GM21447 (cell line): ENCODE measurements at regions not wholly inside any gene's neighbourhood (a gene's known extent, or its start where the extent isn't known, plus 50 kb on each side); places are given as distances from the start of the nearest gene placed in this dataset.

ENCODE experiments used
- ATAC-seq: cut with Tn5 transposase; IDR thresholded peaks from one replicate; pipeline ENCODE4 v1.9.1; 2021; ENCODE audit not compliant: unreplicated experiment

DNA sequence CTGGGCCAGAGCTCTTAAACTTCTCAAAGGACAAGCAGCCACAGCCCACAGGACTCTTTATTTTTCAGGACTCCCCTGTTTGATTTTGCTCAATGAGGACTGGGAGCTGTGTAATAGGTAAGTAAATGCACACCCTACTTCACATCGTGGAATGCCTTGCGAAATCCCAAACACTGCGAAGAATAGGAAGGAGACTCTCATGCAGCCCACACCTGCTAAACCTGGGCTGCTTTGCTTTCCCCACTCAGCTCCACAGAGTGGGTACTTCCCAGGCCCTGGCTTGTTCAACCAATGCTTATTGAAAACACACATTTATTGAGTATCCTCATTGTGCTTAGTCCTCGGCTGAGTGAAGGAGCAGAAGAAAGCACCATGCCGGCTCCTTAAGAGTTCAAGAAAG, 103.3 kb upstream of the FSTL4 start:
- no peak for ATAC-seq

DNA sequence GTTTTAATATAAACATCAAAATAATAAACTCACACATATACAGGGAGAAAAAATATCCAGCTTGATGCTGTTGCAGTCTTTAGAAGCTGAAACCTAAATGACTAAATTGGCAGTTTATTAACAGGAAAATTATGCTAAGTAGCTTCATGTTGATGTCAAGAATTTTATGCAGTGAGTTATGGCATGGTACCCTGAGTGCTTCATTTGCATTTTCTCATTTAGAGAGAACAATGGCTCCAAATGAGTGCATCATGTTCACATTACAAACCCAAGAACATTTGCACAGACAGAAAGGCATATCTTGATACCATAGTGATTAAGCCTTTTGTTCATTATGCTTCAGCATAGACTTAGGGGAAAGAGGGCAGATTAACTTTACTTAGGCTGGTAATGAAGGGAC, 102.9 kb upstream of the FSTL4 start:
- ATAC-seq: no peak

DNA sequence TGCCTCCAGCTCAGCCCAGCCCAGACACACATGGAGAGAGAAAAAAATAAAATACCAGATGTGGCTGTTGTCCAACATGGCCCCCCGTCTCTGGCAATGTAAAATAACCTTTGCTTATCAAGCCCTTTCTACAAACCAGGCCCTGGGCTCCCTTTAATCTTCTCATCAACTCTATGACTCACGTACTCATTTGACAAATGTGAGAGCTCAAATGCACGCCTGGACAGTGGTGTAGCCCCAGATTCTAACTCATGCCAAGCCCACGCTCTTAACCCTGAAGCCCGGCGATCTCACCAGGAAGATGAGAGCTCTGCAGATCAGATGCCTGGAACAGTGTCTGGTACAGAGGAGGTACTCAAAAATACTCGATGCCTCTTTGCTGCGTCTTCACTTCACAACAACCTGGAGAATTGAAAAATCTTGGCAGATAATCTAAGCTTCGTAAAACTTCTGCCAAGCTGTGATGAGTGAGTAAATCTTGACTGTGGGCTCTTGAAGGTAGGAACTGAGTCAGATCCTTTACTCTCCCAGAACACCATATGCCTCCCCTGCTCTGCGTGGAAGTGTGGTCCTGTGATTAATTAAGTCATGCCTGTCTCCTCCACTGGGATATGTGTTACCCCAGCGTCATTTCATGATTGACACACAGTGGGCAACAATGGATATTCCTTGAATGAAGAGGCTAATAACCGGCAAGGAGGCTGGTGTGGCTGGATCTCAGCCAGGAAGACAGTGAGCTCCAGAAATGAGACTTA, 102.0 kb upstream of the FSTL4 start:
- no peak for ATAC-seq

DNA sequence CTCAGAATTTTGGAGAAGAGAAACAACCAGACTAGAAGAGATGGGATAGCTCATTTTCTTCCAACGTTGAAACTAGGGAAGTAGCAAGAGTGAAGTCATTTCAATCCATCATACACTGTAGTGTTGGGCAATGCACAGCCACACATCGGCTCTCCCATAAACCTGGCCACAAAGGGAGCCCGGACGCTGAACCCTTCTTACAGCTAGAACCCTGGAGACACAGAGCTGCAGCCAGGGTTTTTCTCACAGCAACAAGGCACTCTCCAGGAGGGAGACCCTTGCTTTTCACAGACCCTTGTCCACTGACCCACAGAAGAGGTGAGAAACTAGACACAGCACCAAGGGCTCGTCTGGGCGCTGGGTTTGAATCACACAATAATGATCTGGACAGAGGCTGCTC, 101.4 kb upstream of the FSTL4 start:
- no peak for ATAC-seq

DNA sequence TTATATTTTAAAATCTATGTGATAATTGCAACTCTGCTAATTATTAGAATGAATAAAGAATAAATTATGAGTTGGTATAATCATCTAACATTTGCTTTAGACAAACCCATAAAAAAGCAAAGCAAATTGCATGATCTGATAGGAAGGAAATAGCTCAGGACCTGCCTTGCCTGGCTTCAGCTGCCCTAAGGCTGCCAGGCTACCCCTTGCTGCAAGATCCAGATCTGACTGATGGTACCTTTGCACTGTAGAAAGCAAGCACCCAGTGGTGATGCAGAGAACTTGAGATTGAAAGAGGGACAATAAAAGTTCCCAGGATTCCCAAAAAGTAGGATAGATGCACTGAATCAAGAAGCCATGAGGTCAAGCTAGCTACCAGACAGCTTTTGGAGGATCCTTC, 100.9 kb upstream of the FSTL4 start:
- no peak for ATAC-seq

DNA sequence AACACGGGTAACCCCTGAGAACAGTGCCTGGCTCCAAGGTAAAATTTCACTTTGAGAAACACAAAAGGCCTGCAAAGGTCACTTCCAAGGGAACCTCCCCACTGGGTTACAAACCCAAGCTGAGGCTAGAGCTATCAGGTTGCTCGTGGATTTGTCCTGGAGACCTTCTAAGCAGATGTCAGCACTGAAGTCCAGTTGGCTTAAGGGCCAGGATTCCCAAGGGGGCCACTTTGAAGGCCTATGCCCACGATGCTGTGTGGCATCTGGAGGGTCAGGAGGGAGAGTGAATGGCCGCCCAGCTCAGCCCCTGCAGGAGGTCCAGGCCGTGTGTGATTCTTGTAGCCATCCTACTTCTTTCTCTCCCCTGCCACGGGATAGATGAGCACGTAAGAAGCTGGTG, 100.2 kb upstream of the FSTL4 start:
- no peak for ATAC-seq

DNA sequence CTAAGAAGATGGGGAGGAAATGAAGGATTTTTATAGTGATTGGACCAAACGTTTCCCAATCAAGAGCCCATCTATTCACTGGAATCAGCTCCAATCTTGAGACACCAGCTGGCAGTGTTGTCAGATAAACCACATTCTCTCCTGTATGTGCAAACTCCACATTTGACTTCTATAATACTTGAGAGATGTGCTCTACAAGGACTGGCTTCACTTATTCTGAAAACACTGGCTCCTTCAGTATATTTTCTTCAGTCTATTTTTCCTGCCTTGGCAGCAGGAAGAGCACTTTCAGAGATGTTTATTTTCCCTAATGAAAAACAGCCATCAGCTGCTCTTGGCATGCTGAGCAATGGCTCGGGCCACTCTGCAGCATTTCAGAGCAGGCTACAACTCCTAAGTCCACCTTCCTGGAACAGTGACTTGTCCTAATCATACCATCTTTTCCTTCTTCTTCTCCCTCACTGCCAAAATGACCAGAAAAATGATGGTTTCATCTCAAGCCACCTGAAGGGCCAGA, 96.9 kb upstream of the FSTL4 start:
- ATAC-seq: no peak

DNA sequence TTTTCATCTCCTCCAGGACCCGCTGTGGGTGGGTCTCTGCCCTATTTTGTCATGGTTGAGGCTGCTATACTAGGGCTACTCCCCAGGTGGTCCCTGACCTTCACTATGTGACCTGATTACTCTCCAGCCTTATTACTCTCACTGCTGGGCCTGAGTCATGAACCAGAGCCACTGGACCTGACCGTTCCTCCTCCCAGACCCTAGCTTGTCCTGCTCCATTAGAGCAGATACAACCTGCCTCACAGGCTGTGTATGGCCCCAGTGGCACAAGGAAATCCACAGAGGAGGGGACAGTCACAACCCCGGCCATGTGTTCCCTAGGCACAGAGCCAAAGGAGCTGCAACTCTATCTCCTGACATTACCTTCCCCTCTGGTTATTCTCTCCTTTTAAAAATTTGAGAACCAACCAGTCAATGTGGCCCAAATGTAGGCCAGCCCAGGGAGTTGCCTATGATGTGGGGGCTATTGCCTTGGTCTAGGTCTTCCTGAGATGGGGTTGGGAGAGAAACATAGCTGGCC, 96.0 kb upstream of the FSTL4 start:
- ATAC-seq: no peak

DNA sequence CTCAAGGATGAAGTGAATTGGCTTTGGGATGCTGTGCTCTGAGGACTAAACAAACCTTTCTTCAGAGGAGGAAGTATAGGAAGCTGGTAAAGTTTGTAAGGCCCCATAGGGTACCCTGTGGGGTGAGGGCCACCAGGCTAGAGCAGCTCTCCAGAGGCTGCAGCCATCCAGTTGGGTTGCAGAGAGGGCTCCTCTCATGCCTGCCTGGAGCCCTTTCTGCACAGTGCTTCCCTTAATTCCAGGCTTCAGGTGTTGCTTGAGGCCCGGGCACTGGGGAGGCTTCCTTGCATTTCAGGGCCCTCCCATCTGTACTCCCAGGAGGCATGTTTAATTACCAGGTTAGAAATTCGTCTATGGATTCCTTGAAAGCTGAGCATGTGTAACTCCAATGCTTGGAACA, 95.3 kb upstream of the FSTL4 start:
- no peak for ATAC-seq

DNA sequence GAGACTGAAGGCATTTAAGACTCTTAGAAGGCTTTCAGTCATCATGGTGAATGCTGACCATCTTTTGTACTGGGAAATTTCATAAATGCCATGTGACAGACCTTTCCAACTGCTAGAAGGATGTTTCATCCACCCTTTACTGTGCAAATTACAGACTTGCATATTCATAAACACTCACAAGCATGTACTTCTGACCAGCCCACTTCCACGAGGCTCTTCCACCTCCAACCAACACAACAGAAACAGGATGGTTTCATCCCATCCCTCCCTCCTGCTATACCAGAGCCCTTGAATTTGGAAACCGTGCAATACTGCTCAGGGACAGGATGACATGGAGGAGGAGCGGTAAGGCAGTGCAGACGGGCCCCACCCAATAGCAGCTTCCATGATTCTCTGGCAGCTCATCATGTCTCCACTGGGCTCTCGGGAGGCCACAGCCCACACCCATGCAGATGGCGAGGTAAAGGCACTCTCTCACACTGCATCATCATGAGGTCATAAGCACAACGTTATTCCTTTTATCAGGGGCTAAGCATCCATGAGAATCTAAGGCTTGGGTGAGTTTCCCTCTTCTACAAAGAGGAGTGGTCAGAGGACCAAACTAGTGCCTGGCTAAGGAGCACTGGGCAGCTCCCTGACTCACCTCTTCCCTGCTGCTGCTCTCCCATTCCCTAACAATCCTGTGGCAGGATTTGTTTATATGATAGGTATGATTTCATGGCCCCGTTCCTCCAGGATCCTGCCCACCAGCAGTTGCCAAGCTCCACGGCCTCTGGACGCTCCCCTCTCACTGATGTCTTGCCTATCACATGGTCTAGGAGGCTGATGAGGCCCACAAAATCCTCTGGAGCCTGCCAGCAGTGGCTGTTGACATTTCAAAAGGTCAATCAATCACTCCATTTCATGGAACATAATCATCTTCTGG, 94.4 kb upstream of the FSTL4 start:
- ATAC-seq: no peak

DNA sequence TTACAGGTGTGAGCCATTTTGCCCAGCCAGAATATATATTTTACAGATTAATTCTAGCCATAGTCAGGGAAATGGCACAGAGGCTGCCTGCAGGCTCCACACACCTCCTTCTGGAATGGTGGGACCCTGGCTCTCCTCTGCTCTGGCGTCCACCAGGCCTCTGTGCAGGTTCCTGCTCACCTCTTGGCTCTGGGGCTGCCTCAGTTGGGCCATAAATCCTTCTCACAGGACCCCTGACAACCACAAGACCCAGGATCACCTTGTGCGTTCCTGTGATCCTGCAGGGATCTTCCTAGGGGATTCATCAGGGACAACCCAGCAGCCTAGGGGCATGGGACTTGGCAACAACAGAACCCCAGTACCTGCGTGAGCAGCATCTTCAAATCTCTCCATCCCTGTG, 93.0 kb upstream of the FSTL4 start:
- no peak for ATAC-seq

DNA sequence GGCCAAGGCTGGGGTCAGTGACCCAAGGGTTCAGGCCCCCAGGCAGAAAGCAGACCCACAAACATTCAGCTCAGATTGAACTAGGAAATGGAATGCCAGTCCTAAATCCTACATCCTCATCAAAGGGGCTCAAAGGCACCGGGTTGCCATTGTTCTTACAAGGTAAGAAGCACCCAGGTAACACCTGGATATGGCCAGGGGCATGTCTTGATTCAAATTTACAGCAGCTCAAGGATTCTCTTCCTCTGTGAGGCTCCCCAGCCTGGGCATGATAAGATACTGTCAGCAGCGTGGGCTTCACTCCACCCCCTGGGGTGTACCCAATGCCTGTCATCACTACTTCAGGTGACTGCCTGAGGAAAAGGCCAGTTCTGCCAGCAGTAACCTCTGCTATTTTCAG, 92.1 kb upstream of the FSTL4 start:
- ATAC-seq: no peak

DNA sequence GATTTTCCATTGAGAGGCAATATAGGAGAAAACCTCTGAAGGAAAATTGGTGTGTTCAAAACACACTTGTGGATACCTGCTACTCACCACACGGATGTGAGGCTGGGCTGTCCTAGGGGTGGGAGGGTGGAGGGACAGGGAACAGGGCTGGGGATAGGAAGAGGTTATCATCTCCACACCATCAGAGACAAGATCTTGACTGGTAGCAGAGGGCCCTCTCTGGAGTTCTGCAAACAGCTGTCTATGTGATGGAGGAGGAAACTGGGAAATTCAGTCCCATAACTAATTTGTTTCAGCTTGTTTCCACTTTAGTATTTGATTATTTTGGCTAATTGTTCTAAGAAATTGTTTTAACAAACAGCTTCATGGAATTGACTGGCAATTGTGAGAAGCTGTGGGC, 91.6 kb upstream of the FSTL4 start:
- ATAC-seq: no peak

DNA sequence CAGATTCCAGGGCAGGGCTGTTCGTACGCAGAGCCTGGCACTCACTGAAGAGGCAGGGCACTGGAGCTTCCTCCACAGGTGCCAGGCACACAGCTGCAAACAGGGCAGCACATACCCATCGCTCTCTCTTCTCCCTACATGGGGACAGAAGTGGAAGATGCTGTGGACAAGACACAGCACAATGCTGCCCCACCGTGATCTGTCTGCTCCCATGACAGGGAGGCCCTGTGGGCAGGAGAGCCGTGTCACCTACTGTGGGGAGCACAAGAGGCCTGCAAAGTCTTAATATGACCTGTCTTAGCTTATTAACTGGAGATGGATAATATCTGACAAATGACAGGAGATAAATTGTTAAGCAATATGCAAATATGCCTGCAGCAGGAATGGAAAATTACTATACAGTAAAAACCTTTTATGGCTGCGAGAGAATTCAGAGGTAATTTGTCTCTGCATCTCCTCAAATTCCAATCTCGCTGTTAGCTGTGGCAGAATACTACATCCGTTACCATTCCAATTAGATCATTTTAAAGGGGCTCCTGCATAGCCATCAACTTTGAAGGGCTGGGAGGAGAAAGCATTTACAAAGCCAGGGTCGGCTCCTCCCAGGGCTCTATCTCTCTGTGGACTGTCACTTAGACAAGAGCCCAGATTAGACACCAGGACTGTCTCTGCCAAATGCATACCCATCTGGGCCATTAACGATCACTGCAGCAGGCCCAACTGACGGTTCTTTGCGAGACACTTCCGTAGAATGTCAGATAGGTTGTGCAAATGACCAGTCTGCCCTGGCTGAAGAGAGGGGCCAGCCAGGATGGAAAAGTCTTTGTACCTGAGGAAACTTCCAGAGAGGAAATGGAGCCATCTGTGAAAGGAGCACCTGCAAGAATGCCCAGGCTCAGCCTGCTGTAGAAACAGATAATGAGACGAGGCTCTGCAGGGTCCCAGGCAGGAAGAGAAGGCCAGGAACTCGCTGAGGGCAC, 90.7 kb upstream of the FSTL4 start:
- no peak for ATAC-seq

DNA sequence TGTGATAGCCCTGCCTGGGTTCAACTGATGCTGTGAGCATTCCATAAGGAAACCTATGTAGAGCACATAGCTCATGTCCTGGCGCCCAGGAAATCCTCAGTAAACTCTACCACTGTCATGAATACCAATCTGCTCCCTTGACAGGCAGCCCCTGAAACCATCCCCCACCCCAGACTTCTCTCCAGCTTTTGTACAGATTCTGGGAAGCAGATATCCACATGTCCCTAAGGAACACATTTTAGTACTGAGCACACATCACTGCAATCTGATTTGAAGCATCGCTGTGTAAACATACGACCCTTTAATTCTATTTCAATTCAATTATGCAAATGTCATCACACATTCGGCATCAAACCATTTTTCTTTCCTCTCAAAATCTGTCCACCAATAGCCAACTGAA, 89.5 kb upstream of the FSTL4 start:
- no peak for ATAC-seq

DNA sequence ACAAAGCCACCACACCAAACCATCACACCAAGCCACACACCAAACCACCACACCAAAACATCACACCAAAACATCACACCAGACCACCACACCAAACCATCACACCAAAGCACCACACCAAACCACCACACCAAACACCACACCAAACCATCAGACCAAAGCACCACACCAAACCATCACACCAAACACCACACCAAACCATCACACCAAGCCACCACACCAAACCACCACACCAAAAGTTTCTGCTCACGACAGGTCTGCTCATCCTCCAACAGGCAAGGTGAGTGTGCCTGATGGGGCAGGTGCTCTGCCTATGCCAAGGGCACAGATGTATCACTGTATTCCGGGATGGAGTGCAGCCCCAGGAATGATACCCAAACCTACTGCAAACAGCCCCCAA, 87.9 kb upstream of the FSTL4 start:
- ATAC-seq: no peak

DNA sequence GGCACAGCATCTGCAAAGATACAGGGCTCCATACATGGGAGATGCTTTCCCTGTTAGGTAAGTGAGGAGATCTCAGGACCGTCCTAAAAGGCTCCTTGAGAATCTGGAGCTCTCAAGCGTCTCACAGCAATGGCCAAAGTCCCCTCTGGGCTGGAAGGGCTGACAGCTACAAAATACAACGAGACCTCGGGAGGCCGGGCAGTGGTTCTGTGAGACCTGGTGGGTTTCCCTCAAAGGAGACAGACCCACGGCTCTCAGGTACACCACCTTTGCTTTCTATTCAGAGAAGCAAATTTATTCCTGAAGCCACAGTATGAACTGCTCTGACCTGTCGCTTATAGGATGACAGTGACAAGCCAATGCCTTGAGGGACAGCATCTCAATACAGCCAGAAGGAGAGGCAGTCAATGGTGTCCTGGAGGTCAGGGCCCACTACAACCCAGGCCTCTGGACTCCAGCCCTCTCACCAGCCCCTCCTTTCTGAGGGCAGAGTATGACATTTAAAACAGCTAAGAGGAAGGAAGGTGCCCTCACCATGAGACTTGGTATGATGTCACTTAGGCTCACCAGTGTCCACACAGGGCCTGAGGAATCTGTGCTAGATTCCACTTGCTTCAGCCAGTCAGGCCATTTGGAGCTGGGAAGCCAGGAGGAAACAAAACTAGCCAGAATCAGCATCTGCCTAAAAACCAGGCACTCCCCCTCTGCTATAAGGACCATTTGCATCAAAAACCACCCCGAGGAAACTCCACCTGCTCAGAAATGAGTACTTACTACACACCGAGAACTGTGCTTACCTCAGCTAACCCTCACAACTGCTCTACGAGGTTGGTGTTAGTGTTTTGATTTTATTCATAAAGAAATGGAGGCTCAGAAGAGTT, 86.5 kb upstream of the FSTL4 start:
- ATAC-seq: peak; percentile 60

DNA sequence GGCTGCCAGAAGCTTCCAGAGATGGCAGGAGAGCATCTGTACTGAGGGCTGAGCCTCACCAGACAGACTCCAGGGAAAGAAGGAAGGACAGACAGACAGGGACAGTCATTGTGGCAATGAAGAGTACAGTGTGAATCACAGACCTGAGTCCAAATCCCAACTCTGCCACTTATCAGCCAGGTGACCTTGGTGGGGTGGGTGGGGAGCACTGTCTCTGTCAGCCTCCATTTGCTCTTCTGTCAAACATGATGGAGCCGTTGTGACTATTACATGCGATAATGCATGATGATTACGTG, 85.9 kb upstream of the FSTL4 start:
- no peak for ATAC-seq

DNA sequence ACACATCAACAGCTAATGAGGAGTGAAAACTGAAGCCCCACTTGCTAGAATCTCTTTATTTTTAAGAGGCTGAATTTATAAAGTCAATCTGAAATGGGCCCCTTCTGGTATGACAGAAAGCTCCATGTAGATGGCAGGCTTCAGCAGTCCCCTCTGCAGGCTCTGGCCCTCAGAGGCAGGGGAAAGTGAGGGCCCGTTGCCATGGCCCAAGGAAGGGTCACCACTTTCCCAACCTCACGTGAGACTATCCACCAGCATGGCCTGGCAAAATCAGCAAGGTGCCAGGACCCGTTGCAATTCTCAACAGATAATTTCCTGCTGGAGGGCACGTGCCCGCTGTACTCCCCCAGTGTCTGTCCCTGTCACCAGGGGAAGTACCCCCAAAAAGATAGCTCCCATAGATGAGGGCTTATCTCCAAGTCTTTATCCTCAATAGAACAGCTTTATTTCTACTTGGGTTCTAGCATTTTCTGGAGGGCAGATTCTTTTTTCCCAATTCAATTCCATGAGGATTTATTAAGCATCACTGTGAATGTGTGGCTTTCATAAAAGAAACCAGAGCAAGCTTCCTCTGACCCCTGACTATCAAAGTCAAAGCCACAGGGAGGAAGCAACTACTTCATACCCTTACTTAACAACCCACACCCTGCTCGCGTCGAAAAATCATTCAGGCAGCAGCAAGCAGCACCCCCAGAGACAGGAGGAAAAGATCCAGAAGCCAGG, 85.4 kb upstream of the FSTL4 start:
- ATAC-seq: no peak
